IMR-90 (cell line): ENCODE measurements at regions not wholly inside any gene's neighbourhood (a gene's known extent, or its start where the extent isn't known, plus 50 kb on each side); places are given as distances from the start of the nearest gene placed in this dataset.

ENCODE experiments used
- ATAC-seq: fragments of 200-7000 bp; cut with Tn5 transposase; 2 replicates; pipeline ENCODE4 v1.9.1; 2020; ENCODE audit warnings: low read depth, mild to moderate bottlenecking, moderate library complexity
- BruUV-seq: library from RNA; stranded (reverse); fragments of 400-500 nt; replicated peaks from 2 replicates; lab custom pipeline; 2021; lab: Mats Ljungman, UMichigan
- CTCF ChIA-PET: fragments of 300-600 bp; formaldehyde crosslinking; extraction: SDS; loops from one replicate; lab custom pipeline; 2021; ENCODE audit warnings: antibody characterized with exemption; lab: Yijun Ruan, JAX
- POLR2A ChIA-PET: fragments of 300-600 bp; sonication (Branson Sonifier 250); formaldehyde crosslinking; loops from one replicate; lab custom pipeline; 2022; ENCODE audit warnings: antibody characterized with exemption; ENCODE audit not compliant: unreplicated experiment; lab: Charles Lee
- DNase-seq: peaks from one replicate; pipeline ENCODE4 v3.0.0; 2013
- H2AFZ ChIP-seq: replicated peaks from 2 replicates; pipeline ENCODE3; 2013; ENCODE audit warnings: low read length, mild to moderate bottlenecking; ENCODE audit not compliant: poor library complexity
- H2AK5ac ChIP-seq: 2 replicates; pipeline ENCODE4 v1.6.1; 2013; ENCODE audit warnings: low read depth, low read length, inconsistent platforms
- H2AK9ac ChIP-seq: replicated peaks from 2 replicates; pipeline ENCODE3; 2013; ENCODE audit warnings: mild to moderate bottlenecking, low read depth, low read length, moderate library complexity; ENCODE audit not compliant: poor library complexity
- H2BK120ac ChIP-seq: 2 replicates; pipeline ENCODE4 v1.6.1; 2013; ENCODE audit warnings: low read depth, low read length, inconsistent platforms
- H2BK15ac ChIP-seq: 3 replicates; pipeline ENCODE4 v1.6.1; 2013; ENCODE audit warnings: low read depth, low read length, inconsistent platforms
- H2BK20ac ChIP-seq: 2 replicates; pipeline ENCODE4 v1.6.1; 2013; ENCODE audit warnings: low read depth, mild to moderate bottlenecking, inconsistent platforms, low read length, moderate library complexity
- H2BK5ac ChIP-seq: 2 replicates; pipeline ENCODE4 v1.6.1; 2013; ENCODE audit warnings: mild to moderate bottlenecking, low read depth, low read length, inconsistent platforms; ENCODE audit not compliant: poor library complexity, severe bottlenecking
- H3K14ac ChIP-seq: replicated peaks from 2 replicates; pipeline ENCODE4 v1.6.1; 2013; ENCODE audit warnings: low read depth, low read length, inconsistent platforms
- H3K18ac ChIP-seq: 2 replicates; pipeline ENCODE4 v1.6.1; 2013; ENCODE audit warnings: low read depth, low read length, control low read depth
- H3K23ac ChIP-seq: 2 replicates; pipeline ENCODE4 v1.6.1; 2013; ENCODE audit warnings: low read depth, low read length, inconsistent platforms
- H3K27ac ChIP-seq: 2 replicates; pipeline ENCODE4 v1.5.1; 2013; ENCODE audit warnings: mild to moderate bottlenecking, control low read depth, low read length; ENCODE audit not compliant: insufficient read depth
- H3K27me3 ChIP-seq: 2 replicates; pipeline ENCODE4 v1.6.1; 2013; ENCODE audit warnings: low read length; ENCODE audit not compliant: control insufficient read depth, insufficient read depth
- H3K36me3 ChIP-seq: 2 replicates; pipeline ENCODE4 v1.6.1; 2013; ENCODE audit warnings: low read length, mixed read lengths; ENCODE audit not compliant: control insufficient read depth, insufficient read depth
- H3K4ac ChIP-seq: 2 replicates; pipeline ENCODE4 v1.6.1; 2013; ENCODE audit warnings: low read depth, low read length, inconsistent platforms
- H3K4me1 ChIP-seq: 2 replicates; pipeline ENCODE4 v1.6.1; 2013; ENCODE audit warnings: low read length, mixed read lengths; ENCODE audit not compliant: control insufficient read depth, insufficient read depth
- H3K4me2 ChIP-seq: 2 replicates; pipeline ENCODE4 v1.6.1; 2013; ENCODE audit warnings: low read depth, mild to moderate bottlenecking, control low read depth, low read length, moderate library complexity
- H3K4me3 ChIP-seq: 2 replicates; pipeline ENCODE4 v1.5.1; 2013; ENCODE audit warnings: low read depth, mild to moderate bottlenecking, control low read depth, low read length, moderate library complexity; ENCODE audit not compliant: insufficient read depth
- H3K56ac ChIP-seq: 2 replicates; pipeline ENCODE4 v1.6.1; 2013; ENCODE audit warnings: low read length, inconsistent platforms; ENCODE audit not compliant: insufficient read depth; ENCODE audit errors: extremely low read depth
- H3K79me1 ChIP-seq, 2 experiments: 2 replicates each; pipeline ENCODE4 v1.6.1; 2013; ENCODE audit warnings: low read length in 2 of 2, inconsistent platforms in 1 of 2, low read depth in 1 of 2
- H3K9ac ChIP-seq: 2 replicates; pipeline ENCODE4 v1.6.1; 2013; ENCODE audit warnings: low read depth, low read length, control low read depth
- H3K9me1 ChIP-seq: 2 replicates; pipeline ENCODE4 v1.6.1; 2013; ENCODE audit warnings: low read length, inconsistent platforms; ENCODE audit not compliant: insufficient read depth
- H3K9me3 ChIP-seq: 2 replicates; pipeline ENCODE4 v1.6.1; 2013; ENCODE audit warnings: low read length; ENCODE audit not compliant: control insufficient read depth, insufficient read depth
- H4K20me1 ChIP-seq: 2 replicates; pipeline ENCODE4 v1.6.1; 2013; ENCODE audit warnings: low read length, inconsistent platforms; ENCODE audit not compliant: insufficient read depth
- H4K5ac ChIP-seq: 2 replicates; pipeline ENCODE4 v1.6.1; 2013; ENCODE audit warnings: mild to moderate bottlenecking, low read depth, low read length, control low read depth
- H4K8ac ChIP-seq, 2 experiments: 2 replicates each; pipeline ENCODE4 v1.6.1; 2013; ENCODE audit warnings: low read depth in 2 of 2, low read length in 2 of 2, control low read depth in 1 of 2, inconsistent platforms in 1 of 2
- H4K91ac ChIP-seq: 2 replicates; pipeline ENCODE4 v1.6.1; 2013; ENCODE audit warnings: low read depth, low read length, inconsistent platforms; ENCODE audit not compliant: insufficient read depth
- CEBPB ChIP-seq: IDR thresholded peaks from 2 replicates; pipeline ENCODE4 v1.6.1; 2012; ENCODE audit warnings: low read depth, low read length, improper control_type of control experiment
- CHD1 ChIP-seq: IDR thresholded peaks from 2 replicates; pipeline ENCODE4 v1.6.1; 2012; ENCODE audit warnings: low read depth, low read length, improper control_type of control experiment
- ELK1 ChIP-seq: fragments of 150-350 bp; IDR thresholded peaks from 2 replicates; pipeline ENCODE4 v1.6.1; 2016; ENCODE audit warnings: low read depth, mild to moderate bottlenecking, low read length, moderate library complexity, borderline replicate concordance
- FOS ChIP-seq: fragments of 150-350 bp; IDR thresholded peaks from 2 replicates; pipeline ENCODE4 v1.6.1; 2016; ENCODE audit warnings: low read depth, low read length
- MAFK ChIP-seq: IDR thresholded peaks from 2 replicates; pipeline ENCODE4 v1.6.1; 2012; ENCODE audit warnings: low read depth, low read length, improper control_type of control experiment
- MXI1 ChIP-seq: IDR thresholded peaks from 2 replicates; pipeline ENCODE4 v1.6.1; 2012; ENCODE audit warnings: low read depth, mild to moderate bottlenecking, low read length, moderate library complexity, borderline replicate concordance
- NFE2L2 ChIP-seq: fragments of 150-350 bp; IDR thresholded peaks from 2 replicates; pipeline ENCODE4 v1.6.1; 2016; ENCODE audit warnings: low read depth, mild to moderate bottlenecking, low read length
- POLR2A ChIP-seq: IDR thresholded peaks from 2 replicates; pipeline ENCODE4 v1.6.1; 2012; ENCODE audit warnings: mild to moderate bottlenecking, low read depth, low read length
- RAD21 ChIP-seq: IDR thresholded peaks from 2 replicates; pipeline ENCODE4 v1.6.1; 2012; ENCODE audit warnings: low read length, improper control_type of control experiment
- RCOR1 ChIP-seq: IDR thresholded peaks from 2 replicates; pipeline ENCODE4 v1.6.1; 2012; ENCODE audit warnings: mild to moderate bottlenecking, low read length, improper control_type of control experiment; ENCODE audit not compliant: insufficient replicate concordance
- RFX5 ChIP-seq: IDR thresholded peaks from 2 replicates; pipeline ENCODE4 v1.8.0; 2012; ENCODE audit warnings: low read depth, mild to moderate bottlenecking, low read length, moderate library complexity
- SMC3 ChIP-seq: fragments of 150-350 bp; IDR thresholded peaks from 2 replicates; pipeline ENCODE4 v1.6.1; 2016; ENCODE audit warnings: low read depth, mild to moderate bottlenecking, antibody characterized with exemption, low read length, moderate library complexity
- WGBS, 2 experiments: methylation state at CpG; one replicate each; pipeline versions ENCODE4 v1.1.5 to v1.1.7; 2013; ENCODE audit warnings: missing lambda C conversion rate in 2 of 2; ENCODE audit not compliant: insufficient read length in 1 of 2; ENCODE audit errors: extremely low coverage in 2 of 2; 5-methylcytosine and 5-hydroxymethylcytosine counted together
- dilution Hi-C: fragments of 300-500 bp; cut with HindIII; formaldehyde crosslinking; loops from one replicate; pipeline ENCODE4 v1.14.3; 2018; ENCODE audit warnings: low sequenced_read_pairs; ENCODE audit not compliant: unreplicated experiment
- in situ Hi-C: fragments of 300-500 bp; cut with MboI; formaldehyde crosslinking; loops from 3 replicates; pipeline ENCODE4 v1.14.3; 2019; ENCODE audit warnings: low sequenced_read_pairs, inconsistent platforms, mixed read lengths
- intact Hi-C: fragments of 100-400 bp; cut with micrococcal nuclease; formaldehyde crosslinking; loops from 2 replicates; pipeline ENCODE4 v1.10.0; 2022
- TF ChIP-seq, protein P1 (sequence below): fragments of 150-350 bp; IDR thresholded peaks from 2 replicates; pipeline ENCODE4 v1.6.1; 2017; ENCODE audit warnings: mild to moderate bottlenecking, antibody characterized with exemption, low read length, low read depth

GRCh38 chr7:57370739-57371098 lies 79.3 kb upstream of the ZNF716 start:
- no peak overlapping the region for H3K4me3 ChIP-seq
- H3K9ac ChIP-seq, result no peak overlapping the region
- in situ Hi-C loops, result no loop called here
- no peak overlapping the region for H2BK20ac ChIP-seq
- POLR2A ChIA-PET, result no interaction called here
- H2AFZ ChIP-seq, result no peak overlapping the region
- no peaks in the 10 kb centered on the region for H3K36me3 ChIP-seq
- H2BK120ac ChIP-seq, result no peak overlapping the region
- H2AK5ac ChIP-seq, result no peak overlapping the region
- no peak overlapping the region for H4K5ac ChIP-seq
- TF ChIP-seq POLR2A (no peak), RAD21 (no peak), ELK1 (no peak), RCOR1 (no peak), CHD1 (no peak), MXI1 (no peak), MAFK (no peak), RFX5 (no peak), NFE2L2 (no peak), CEBPB (no peak), SMC3 (no peak), FOS (no peak)
- TF ChIP-seq, protein P1, sequence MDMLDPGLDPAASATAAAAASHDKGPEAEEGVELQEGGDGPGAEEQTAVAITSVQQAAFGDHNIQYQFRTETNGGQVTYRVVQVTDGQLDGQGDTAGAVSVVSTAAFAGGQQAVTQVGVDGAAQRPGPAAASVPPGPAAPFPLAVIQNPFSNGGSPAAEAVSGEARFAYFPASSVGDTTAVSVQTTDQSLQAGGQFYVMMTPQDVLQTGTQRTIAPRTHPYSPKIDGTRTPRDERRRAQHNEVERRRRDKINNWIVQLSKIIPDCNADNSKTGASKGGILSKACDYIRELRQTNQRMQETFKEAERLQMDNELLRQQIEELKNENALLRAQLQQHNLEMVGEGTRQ, result no peak
- H2AK9ac ChIP-seq, result no peak overlapping the region
- DNase-seq (no peak), ATAC-seq (no peak)
- peaks cover 25% of the 10 kb centered on the region for H3K9me3 ChIP-seq
- 65% methylated on average over 2 of the region's 2 CpGs; no CpG with 5 or more reads in 1 of the 2 experiments for WGBS, 2 experiments
- no peaks in the 10 kb centered on the region for H4K20me1 ChIP-seq
- no peaks in the 10 kb centered on the region for H3K4me1 ChIP-seq
- H3K27me3 ChIP-seq, result no peaks in the 10 kb centered on the region
- H3K27ac ChIP-seq, result no peak overlapping the region
- H3K9me1 ChIP-seq, result no peaks in the 10 kb centered on the region
- H3K56ac ChIP-seq, result no peak overlapping the region
- H3K79me1 ChIP-seq, result no peaks in the 10 kb centered on the region
- no peak overlapping the region for H3K23ac ChIP-seq
- no peak overlapping the region for H3K14ac ChIP-seq
- no peak overlapping the region for H2BK5ac ChIP-seq
- no peak overlapping the region for H3K4me2 ChIP-seq
- BruUV-seq, result no TSS peak
- CTCF ChIA-PET, result no interaction called here
- H2BK15ac ChIP-seq, result no peak overlapping the region
- no peak overlapping the region for H4K8ac ChIP-seq
- no peak overlapping the region for H4K91ac ChIP-seq
- intact Hi-C loops, result no loop called here
- no peak overlapping the region for H3K4ac ChIP-seq
- no peak overlapping the region for H3K18ac ChIP-seq
- dilution Hi-C loops, result no loop called here
